22Rv1 (cell line): ENCODE measurements at regions not wholly inside any gene's neighbourhood (a gene's known extent, or its start where the extent isn't known, plus 50 kb on each side); places are given as distances from the start of the nearest gene placed in this dataset.

Experiments
- CTCF ChIP-seq: fragments of 450-650 bp; IDR thresholded peaks from 2 replicates; pipeline ENCODE4 v1.5.1; 2017; ENCODE audit warnings: mild to moderate bottlenecking
- ZFX ChIP-seq: fragments of 450-650 bp; IDR thresholded peaks from 2 replicates; pipeline ENCODE4 v1.6.1; 2017; ENCODE audit warnings: antibody characterized with exemption, borderline replicate concordance

GRCh38 chr13:79918620-79919019, 422.3 kb downstream of the SPRY2 start:
- TF ChIP-seq CTCF (no peak), ZFX (no peak)
